ENCODE measurements at regions not wholly inside any gene's neighbourhood (a gene's known extent, or its start where the extent isn't known, plus 50 kb on each side); places are given as distances from the start of the nearest gene placed in this dataset.

DNA sequence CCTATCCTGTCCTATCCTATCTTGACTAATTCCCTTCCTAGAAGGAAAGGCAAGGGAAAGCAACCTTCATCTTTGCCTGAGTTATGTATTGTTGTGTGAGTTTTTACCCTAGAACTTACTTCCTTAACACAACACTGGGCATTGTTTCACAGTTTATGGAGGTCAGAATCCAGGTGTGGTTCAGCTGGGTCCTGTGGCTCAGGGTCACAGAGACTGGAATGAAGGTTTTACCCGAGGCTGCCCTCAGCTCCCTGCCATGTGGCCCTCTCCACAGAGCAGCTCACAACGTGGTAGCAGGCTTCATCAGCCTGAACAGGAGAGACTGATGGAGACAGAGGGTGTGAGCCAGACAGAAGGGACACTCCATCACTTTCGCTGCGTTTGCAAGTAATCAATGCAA is 140.5 kb downstream of the FCRL5 start:
- TF ChIP-seq, protein P1, sequence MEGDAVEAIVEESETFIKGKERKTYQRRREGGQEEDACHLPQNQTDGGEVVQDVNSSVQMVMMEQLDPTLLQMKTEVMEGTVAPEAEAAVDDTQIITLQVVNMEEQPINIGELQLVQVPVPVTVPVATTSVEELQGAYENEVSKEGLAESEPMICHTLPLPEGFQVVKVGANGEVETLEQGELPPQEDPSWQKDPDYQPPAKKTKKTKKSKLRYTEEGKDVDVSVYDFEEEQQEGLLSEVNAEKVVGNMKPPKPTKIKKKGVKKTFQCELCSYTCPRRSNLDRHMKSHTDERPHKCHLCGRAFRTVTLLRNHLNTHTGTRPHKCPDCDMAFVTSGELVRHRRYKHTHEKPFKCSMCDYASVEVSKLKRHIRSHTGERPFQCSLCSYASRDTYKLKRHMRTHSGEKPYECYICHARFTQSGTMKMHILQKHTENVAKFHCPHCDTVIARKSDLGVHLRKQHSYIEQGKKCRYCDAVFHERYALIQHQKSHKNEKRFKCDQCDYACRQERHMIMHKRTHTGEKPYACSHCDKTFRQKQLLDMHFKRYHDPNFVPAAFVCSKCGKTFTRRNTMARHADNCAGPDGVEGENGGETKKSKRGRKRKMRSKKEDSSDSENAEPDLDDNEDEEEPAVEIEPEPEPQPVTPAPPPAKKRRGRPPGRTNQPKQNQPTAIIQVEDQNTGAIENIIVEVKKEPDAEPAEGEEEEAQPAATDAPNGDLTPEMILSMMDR (IDR thresholded peaks at IDR 0.05): no peak
- TF ChIP-seq, protein P2, sequence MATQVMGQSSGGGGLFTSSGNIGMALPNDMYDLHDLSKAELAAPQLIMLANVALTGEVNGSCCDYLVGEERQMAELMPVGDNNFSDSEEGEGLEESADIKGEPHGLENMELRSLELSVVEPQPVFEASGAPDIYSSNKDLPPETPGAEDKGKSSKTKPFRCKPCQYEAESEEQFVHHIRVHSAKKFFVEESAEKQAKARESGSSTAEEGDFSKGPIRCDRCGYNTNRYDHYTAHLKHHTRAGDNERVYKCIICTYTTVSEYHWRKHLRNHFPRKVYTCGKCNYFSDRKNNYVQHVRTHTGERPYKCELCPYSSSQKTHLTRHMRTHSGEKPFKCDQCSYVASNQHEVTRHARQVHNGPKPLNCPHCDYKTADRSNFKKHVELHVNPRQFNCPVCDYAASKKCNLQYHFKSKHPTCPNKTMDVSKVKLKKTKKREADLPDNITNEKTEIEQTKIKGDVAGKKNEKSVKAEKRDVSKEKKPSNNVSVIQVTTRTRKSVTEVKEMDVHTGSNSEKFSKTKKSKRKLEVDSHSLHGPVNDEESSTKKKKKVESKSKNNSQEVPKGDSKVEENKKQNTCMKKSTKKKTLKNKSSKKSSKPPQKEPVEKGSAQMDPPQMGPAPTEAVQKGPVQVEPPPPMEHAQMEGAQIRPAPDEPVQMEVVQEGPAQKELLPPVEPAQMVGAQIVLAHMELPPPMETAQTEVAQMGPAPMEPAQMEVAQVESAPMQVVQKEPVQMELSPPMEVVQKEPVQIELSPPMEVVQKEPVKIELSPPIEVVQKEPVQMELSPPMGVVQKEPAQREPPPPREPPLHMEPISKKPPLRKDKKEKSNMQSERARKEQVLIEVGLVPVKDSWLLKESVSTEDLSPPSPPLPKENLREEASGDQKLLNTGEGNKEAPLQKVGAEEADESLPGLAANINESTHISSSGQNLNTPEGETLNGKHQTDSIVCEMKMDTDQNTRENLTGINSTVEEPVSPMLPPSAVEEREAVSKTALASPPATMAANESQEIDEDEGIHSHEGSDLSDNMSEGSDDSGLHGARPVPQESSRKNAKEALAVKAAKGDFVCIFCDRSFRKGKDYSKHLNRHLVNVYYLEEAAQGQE (IDR thresholded peaks at IDR 0.05; ENCODE audit: insufficient read depth in 1 of 2, low read depth in 2 of 2, low read length in 1 of 2): no peak
- no peak for TF ChIP-seq POLR2AphosphoS5 (IDR thresholded peaks at IDR 0.05; ENCODE audit: low read depth, low read length)
- no peak for TF ChIP-seq TCF7L2 (IDR thresholded peaks at IDR 0.05; ENCODE audit: low read depth, low read length)
